ENCODE measurements at regions not wholly inside any gene's neighbourhood (a gene's known extent, or its start where the extent isn't known, plus 50 kb on each side); places are given as distances from the start of the nearest gene placed in this dataset.
A peak's percentile ranks its signal among the peaks of the same experiment; 100 is the strongest.

- Mint-ChIP-seq H3K36me3 (no peaks in the 10 kb centered on the region), H3K4me1 (peaks cover 0 to 16% (median 6%) of the 10 kb centered on the region in 7 donors), H3K27me3 (peaks cover 0 to 11% (median 4%) of the 10 kb centered on the region in 5 donors), H3K4me3 (peak overlapping the region in 8 of 10 donors; percentile 31 to 67 (median 50)), H3K9me3 (peaks cover 0 to 5% (median 0%) of the 10 kb centered on the region in 11 donors), H3K27ac (peak overlapping the region in 3 of 9 donors; percentile 4 to 82 (median 77))
- intact Hi-C loops (cut with micrococcal nuclease) = no loop called here
- H3K9me3 ChIP-seq (ENCODE audit: control insufficient read depth in 2 of 3, low read length in 3 of 3) = no peaks in the 10 kb centered on the region
- ChIA-PET CTCF (interaction anchor here (0.5 kb wide), 1 partner anchor 106 kb away, joined by 5 read pairs; no protein-coding TSS in a partner anchor), POLR2A (interaction anchor here (1.1 kb wide), 1 partner anchor 65 kb away, joined by 4 read pairs; the partner anchor contains the start of gene UFM1)
- peak; percentile 63 for ATAC-seq
- no peaks in the 10 kb centered on the region for H3K4me1 ChIP-seq (ENCODE audit: control insufficient read depth in 2 of 2, insufficient read depth in 2 of 2, low read length in 2 of 2)
- no peak overlapping the region for H3K27ac ChIP-seq (ENCODE audit: low read depth, low read length)
- no peaks in the 10 kb centered on the region for H3K36me3 ChIP-seq (ENCODE audit: control insufficient read depth in 2 of 3, insufficient read depth in 3 of 3, low read length in 3 of 3)
- no peaks in the 10 kb centered on the region for H3K27me3 ChIP-seq (ENCODE audit: control insufficient read depth in 2 of 2, insufficient read depth in 2 of 2, low read length in 2 of 2)
- H3K4me3 ChIP-seq (ENCODE audit: low read length) = no peak overlapping the region
- peak in 5 of 9 donors; percentile 1 to 22 (median 5) for DNase-seq
Measured at GRCh38 chr13:38415233-38415632, 65.6 kb downstream of the UFM1 start.

DNA sequence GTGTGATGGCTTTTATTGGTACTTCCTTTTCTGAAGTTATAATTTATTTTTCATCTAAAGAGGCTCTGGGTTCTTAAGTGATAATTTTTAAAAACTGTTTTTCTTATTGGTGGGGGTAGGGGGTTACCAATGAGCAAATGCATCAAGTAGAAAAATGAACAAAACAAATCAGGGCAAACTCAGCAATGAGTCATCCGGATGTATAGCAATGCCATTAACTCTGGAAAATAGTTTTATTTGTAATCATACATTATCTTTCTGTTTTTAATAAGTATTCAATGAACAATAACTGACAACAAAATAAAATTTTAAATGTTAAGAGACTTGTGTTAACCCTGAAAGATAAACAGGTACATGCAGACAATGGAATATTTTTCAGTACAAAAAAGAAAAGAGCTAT, 67.6 kb downstream of the UFM1 start:
- H3K9me3 ChIP-seq (ENCODE audit: control insufficient read depth in 2 of 3, low read length in 3 of 3) = no peaks in the 10 kb centered on the region
- no peaks in the 10 kb centered on the region for H3K27me3 ChIP-seq (ENCODE audit: control insufficient read depth in 2 of 2, insufficient read depth in 2 of 2, low read length in 2 of 2)
- peaks cover 0 to 2% (median 0%) of the 10 kb centered on the region in 11 donors for H3K9me3 Mint-ChIP-seq
- H3K4me3 Mint-ChIP-seq = no peak overlapping the region
- H3K36me3 Mint-ChIP-seq = no peaks in the 10 kb centered on the region
- POLR2A ChIA-PET = no interaction called here
- CTCF ChIA-PET = no interaction called here
- peaks cover 0 to 16% (median 6%) of the 10 kb centered on the region in 7 donors for H3K4me1 Mint-ChIP-seq
- no peaks in the 10 kb centered on the region for H3K36me3 ChIP-seq (ENCODE audit: control insufficient read depth in 2 of 3, insufficient read depth in 3 of 3, low read length in 3 of 3)
- no peaks in the 10 kb centered on the region for H3K4me1 ChIP-seq (ENCODE audit: control insufficient read depth in 2 of 2, insufficient read depth in 2 of 2, low read length in 2 of 2)
- no peak overlapping the region for H3K4me3 ChIP-seq (ENCODE audit: low read length)
- no peak overlapping the region for H3K27ac Mint-ChIP-seq
- intact Hi-C loops (cut with micrococcal nuclease) = no loop called here
- H3K27ac ChIP-seq (ENCODE audit: low read depth, low read length) = no peak overlapping the region
- ATAC-seq (no peak), DNase-seq (no peak)
- peaks cover 0 to 4% (median 0%) of the 10 kb centered on the region in 5 donors for H3K27me3 Mint-ChIP-seq

- H3K36me3 ChIP-seq (ENCODE audit: control insufficient read depth in 2 of 3, insufficient read depth in 3 of 3, low read length in 3 of 3) = no peaks in the 10 kb centered on the region
- ATAC-seq (peak; percentile 41), DNase-seq (no peak)
- no peaks in the 10 kb centered on the region for H3K27me3 ChIP-seq (ENCODE audit: control insufficient read depth in 2 of 2, insufficient read depth in 2 of 2, low read length in 2 of 2)
- CTCF ChIA-PET = no interaction called here
- H3K9me3 Mint-ChIP-seq = peaks cover 0 to 1% (median 0%) of the 10 kb centered on the region in 11 donors
- peaks cover 0 to 3% (median 0%) of the 10 kb centered on the region in 5 donors for H3K27me3 Mint-ChIP-seq
- H3K4me1 ChIP-seq (ENCODE audit: control insufficient read depth in 2 of 2, insufficient read depth in 2 of 2, low read length in 2 of 2) = no peaks in the 10 kb centered on the region
- intact Hi-C loops (cut with micrococcal nuclease) = no loop called here
- H3K9me3 ChIP-seq (ENCODE audit: control insufficient read depth in 2 of 3, low read length in 3 of 3) = no peaks in the 10 kb centered on the region
- H3K4me3 ChIP-seq (ENCODE audit: low read length) = no peak overlapping the region
- H3K27ac ChIP-seq (ENCODE audit: low read depth, low read length) = no peak overlapping the region
- no peaks in the 10 kb centered on the region for H3K36me3 Mint-ChIP-seq
- POLR2A ChIA-PET = no interaction called here
- H3K4me1 Mint-ChIP-seq = peaks cover 0 to 16% (median 6%) of the 10 kb centered on the region in 7 donors
- H3K4me3 Mint-ChIP-seq = no peak overlapping the region
- no peak overlapping the region for H3K27ac Mint-ChIP-seq
Measured at GRCh38 chr13:38417727-38418126, 68.1 kb downstream of the UFM1 start.

DNA sequence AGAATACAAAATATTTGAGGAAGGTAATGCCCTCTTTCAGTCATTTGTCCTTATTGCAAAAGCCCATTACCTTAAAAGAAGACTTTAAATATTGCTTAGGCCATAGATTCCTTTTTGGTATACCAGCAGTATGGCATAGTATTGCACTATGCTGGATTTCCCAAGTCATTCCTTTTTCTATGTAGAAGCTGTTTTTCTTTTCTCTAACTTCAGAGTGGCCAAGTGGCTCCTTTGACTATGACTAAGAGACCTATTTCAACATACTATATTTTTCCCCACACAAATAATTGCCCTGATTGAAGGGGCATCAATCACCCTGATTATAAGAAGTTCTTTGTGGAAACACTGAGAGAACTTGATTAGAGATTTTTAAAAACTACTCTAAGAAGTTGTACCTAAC, 68.6 kb downstream of the UFM1 start:
- peaks cover 0 to 1% (median 0%) of the 10 kb centered on the region in 11 donors for H3K9me3 Mint-ChIP-seq
- peaks cover 0 to 5% (median 0%) of the 10 kb centered on the region in 5 donors for H3K27me3 Mint-ChIP-seq
- no peaks in the 10 kb centered on the region for H3K4me1 ChIP-seq (ENCODE audit: control insufficient read depth in 2 of 2, insufficient read depth in 2 of 2, low read length in 2 of 2)
- H3K36me3 ChIP-seq (ENCODE audit: control insufficient read depth in 2 of 3, insufficient read depth in 3 of 3, low read length in 3 of 3) = no peaks in the 10 kb centered on the region
- ATAC-seq (no peak), DNase-seq (no peak)
- H3K4me1 Mint-ChIP-seq = peaks cover 0 to 16% (median 6%) of the 10 kb centered on the region in 7 donors
- no peaks in the 10 kb centered on the region for H3K36me3 Mint-ChIP-seq
- no peaks in the 10 kb centered on the region for H3K27me3 ChIP-seq (ENCODE audit: control insufficient read depth in 2 of 2, insufficient read depth in 2 of 2, low read length in 2 of 2)
- H3K4me3 Mint-ChIP-seq = no peak overlapping the region
- CTCF ChIA-PET = no interaction called here
- H3K27ac ChIP-seq (ENCODE audit: low read depth, low read length) = no peak overlapping the region
- no peak overlapping the region for H3K4me3 ChIP-seq (ENCODE audit: low read length)
- no peaks in the 10 kb centered on the region for H3K9me3 ChIP-seq (ENCODE audit: control insufficient read depth in 2 of 3, low read length in 3 of 3)
- POLR2A ChIA-PET = no interaction called here
- H3K27ac Mint-ChIP-seq = no peak overlapping the region
- intact Hi-C loops (cut with micrococcal nuclease) = no loop called here

- no peak overlapping the region for H3K4me3 ChIP-seq (ENCODE audit: low read length)
- DNase-seq = no peak
- no peak for ATAC-seq
- ChIA-PET POLR2A (no interaction called here), CTCF (no interaction called here)
- Mint-ChIP-seq H3K9me3 (peaks cover 0 to 1% (median 0%) of the 10 kb centered on the region in 11 donors), H3K36me3 (no peaks in the 10 kb centered on the region), H3K27me3 (peaks cover 0 to 5% (median 0%) of the 10 kb centered on the region in 5 donors), H3K27ac (no peak overlapping the region), H3K4me3 (no peak overlapping the region), H3K4me1 (peaks cover 0 to 16% (median 6%) of the 10 kb centered on the region in 7 donors)
- H3K9me3 ChIP-seq (ENCODE audit: control insufficient read depth in 2 of 3, low read length in 3 of 3) = no peaks in the 10 kb centered on the region
- no peaks in the 10 kb centered on the region for H3K4me1 ChIP-seq (ENCODE audit: control insufficient read depth in 2 of 2, insufficient read depth in 2 of 2, low read length in 2 of 2)
- H3K36me3 ChIP-seq (ENCODE audit: control insufficient read depth in 2 of 3, insufficient read depth in 3 of 3, low read length in 3 of 3) = no peaks in the 10 kb centered on the region
- intact Hi-C loops (cut with micrococcal nuclease) = no loop called here
- H3K27me3 ChIP-seq (ENCODE audit: control insufficient read depth in 2 of 2, insufficient read depth in 2 of 2, low read length in 2 of 2) = no peaks in the 10 kb centered on the region
- H3K27ac ChIP-seq (ENCODE audit: low read depth, low read length) = no peak overlapping the region
Measured at GRCh38 chr13:38419312-38419873, 69.7 kb downstream of the UFM1 start.

- ATAC-seq = no peak
- ChIA-PET POLR2A (no interaction called here), CTCF (no interaction called here)
- Histone ChIP-seq H3K4me3 (ENCODE audit: low read length) (no peak overlapping the region), H3K9me3 (ENCODE audit: control insufficient read depth in 2 of 3, low read length in 3 of 3) (no peaks in the 10 kb centered on the region), H3K36me3 (ENCODE audit: control insufficient read depth in 2 of 3, insufficient read depth in 3 of 3, low read length in 3 of 3) (no peaks in the 10 kb centered on the region), H3K27ac (ENCODE audit: low read depth, low read length) (no peak overlapping the region), H3K4me1 (ENCODE audit: control insufficient read depth in 2 of 2, insufficient read depth in 2 of 2, low read length in 2 of 2) (no peaks in the 10 kb centered on the region), H3K27me3 (ENCODE audit: control insufficient read depth in 2 of 2, insufficient read depth in 2 of 2, low read length in 2 of 2) (no peaks in the 10 kb centered on the region)
- intact Hi-C loops (cut with micrococcal nuclease) = no loop called here
- Mint-ChIP-seq H3K4me1 (no peaks in the 10 kb centered on the region), H3K27me3 (peaks cover 0 to 5% (median 0%) of the 10 kb centered on the region in 5 donors), H3K36me3 (no peaks in the 10 kb centered on the region), H3K9me3 (peaks cover 0 to 1% (median 0%) of the 10 kb centered on the region in 11 donors), H3K4me3 (no peak overlapping the region), H3K27ac (no peak overlapping the region)
- no peak for DNase-seq
Measured at GRCh38 chr13:38421590-38422560, 72.2 kb downstream of the UFM1 start.
